ENCODE measurements at regions not wholly inside any gene's neighbourhood (a gene's known extent, or its start where the extent isn't known, plus 50 kb on each side); places are given as distances from the start of the nearest gene placed in this dataset.
"Not testable (repeated sequence)": the region's sequence is repeated elsewhere in the genome, so short reads cannot be mapped to it uniquely, and the experiment has no call there.

DNA sequence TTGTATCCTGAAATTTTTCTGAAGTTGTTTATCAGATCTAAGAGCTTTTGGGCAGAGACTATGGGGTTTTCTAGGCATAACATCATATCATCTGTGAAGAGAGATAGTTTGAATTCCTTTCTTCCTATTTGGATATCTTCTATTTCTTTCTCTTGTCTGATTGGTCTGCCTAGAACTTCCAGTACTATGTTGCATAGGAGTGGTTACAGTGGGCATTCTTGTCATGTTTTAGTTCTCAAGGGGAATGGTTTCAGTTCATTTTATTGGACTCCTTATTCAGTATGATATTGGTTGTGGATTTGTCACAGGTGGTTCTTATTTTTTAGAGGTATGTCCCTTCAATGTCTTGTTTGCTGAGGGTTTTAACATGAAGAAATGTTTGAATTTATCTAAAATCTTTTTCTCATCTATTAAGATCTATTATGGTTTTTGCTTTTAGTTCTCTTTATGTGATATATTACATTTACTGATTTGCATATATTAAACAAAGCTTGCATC is 286.6 kb upstream of the C1QTNF3 start:
- not testable (repeated sequence) for DNase-seq

DNA sequence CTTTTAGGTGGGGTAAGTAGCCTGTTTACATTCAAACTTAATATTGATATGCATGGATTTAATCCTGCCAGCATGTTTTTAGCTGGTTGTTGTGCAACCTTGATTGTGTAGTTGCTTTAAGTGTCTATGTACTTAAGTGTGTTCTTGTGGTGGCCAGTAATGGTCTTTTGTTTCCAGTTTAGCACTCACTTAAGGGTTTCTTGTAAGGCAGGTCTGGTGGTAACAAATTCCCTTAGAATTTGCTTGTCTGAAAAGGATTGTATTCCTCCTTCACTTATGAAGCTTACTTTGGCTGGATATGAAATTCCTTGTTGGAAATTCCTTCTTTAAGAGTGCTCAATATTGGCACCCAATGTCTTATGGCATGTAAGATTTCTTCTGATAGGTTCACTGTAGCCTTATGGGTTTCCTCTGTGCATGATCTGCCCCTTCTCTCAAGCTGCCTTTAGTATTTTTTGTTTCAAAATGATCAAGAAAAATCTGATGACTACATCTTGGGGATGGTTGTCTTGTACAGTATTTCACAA is 289.0 kb upstream of the C1QTNF3 start:
- not testable (repeated sequence) for DNase-seq

- not testable (repeated sequence) for DNase-seq
Measured at GRCh38 chr5:34339408-34340001, 296.5 kb upstream of the C1QTNF3 start.

- not testable (repeated sequence) for DNase-seq
Measured at GRCh38 chr5:34354440-34354839, 301.7 kb upstream of the RAI14 start.

GRCh38 chr5:34371417-34371816 is 284.7 kb upstream of the RAI14 start:
- not testable (repeated sequence) for DNase-seq

DNA sequence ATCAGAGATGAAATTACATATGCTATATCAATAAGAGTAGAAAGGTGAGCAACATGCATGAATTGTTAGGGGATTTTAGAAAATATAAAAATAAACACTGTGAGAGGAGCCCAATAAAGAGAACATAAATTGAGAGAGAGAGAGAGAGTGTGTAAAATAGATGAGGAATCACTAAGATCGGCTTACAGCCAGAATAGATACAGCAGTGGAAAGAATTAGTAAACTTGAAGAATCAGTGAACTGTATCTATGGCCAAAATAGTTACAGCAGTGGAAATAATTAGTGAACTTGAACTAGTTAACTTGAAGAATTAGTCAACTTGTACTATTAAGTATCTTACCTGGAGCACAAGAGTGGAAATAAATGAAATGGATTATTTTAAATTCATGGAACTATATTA is 284.3 kb upstream of the RAI14 start:
- DNase-seq = not testable (repeated sequence)

DNA sequence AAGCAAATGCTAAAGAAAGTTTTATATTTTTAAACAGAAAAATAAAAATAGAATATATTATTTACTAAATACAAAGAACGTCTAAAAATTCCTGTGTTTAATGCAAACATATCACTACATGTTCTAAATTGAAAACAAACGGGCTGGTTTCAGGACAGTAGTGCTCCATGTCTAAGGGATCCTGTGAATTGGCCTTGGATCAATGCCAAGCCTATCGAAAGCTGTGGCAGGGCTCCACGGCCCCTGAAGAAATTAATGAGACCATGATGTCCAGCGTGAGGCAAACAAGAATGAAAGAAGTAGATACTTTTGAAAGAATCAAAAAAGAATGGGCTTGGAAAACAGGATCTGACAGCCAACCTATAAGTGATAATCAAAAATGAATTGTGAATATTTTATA is 283.4 kb upstream of the RAI14 start:
- not testable (repeated sequence) for DNase-seq

GRCh38 chr5:34377651-34378050 is 278.5 kb upstream of the RAI14 start:
- not testable (repeated sequence) for DNase-seq

- DNase-seq = not testable (repeated sequence)
Measured at GRCh38 chr5:34378498-34378897, 277.6 kb upstream of the RAI14 start.

- DNase-seq = not testable (repeated sequence)
Measured at GRCh38 chr5:34388754-34389153, 267.4 kb upstream of the RAI14 start.

GRCh38 chr5:34409373-34409772 is 246.8 kb upstream of the RAI14 start:
- no peak for DNase-seq

GRCh38 chr5:34410411-34411139 is 245.6 kb upstream of the RAI14 start:
- DNase-seq = no peak

DNA sequence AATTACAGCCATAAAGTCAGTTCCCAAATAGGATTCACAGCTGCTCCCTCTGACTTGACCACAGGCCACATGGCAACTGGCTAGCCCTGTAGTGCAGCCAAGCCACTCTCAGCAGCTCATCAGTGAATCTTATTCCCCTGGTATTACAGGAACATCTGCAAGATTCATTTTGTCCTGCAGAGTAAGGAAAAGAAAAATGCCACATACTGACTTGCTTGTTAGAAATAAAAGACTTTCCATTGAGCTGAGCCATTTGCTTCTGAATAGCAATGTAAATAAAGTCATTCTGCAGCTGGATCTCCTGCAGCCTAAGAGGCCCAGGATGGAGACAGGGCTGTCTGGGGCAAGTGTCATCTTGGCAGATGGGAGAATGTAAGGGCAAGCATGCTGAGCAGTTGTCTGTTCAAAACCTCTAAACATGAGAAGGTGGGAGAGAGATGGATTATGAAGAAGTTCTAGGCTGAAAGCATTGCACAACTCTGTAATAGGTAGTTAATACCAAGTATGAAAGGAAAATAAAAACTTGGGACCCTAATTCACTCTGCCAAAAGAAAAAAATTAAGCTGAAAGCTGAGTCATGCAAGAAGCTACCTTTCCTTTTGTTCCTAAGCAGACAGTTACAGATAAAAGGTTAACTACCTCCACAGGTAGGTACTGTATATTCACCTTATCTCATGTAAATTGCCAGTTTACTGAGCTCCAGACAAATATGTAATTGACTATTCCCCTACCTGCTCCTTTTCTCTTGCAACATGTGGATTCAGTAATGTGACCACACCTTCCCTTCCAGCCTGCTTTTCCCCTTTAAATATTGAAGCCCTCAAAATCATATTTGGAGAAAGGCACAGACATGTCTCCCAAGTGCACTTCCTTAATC is 244.4 kb upstream of the RAI14 start:
- DNase-seq = no peak

DNA sequence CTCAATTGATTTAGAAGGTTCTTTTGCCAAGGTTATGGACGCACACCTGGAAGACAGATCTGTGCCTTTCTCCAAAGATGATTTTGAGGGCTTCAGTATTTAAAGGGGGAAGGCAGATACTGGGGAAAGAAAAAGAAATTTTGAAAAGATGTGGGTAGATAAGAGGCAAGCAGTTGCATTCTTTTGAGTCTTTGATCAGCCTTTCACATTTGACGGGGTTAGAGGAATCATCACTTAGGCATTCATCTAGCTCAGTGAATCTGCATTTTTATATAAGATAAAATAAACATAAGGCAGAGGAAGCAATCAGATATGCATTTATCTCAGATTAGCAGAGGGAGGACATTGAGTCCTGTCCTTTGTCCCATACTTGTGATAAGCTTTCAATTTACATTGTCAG is 243.4 kb upstream of the RAI14 start:
- DNase-seq = no peak

- no peak for DNase-seq
Measured at GRCh38 chr5:34415559-34416198, 240.4 kb upstream of the RAI14 start.

- DNase-seq = no peak
Measured at GRCh38 chr5:34416501-34417008, 239.6 kb upstream of the RAI14 start.

- DNase-seq = not testable (repeated sequence)
Measured at GRCh38 chr5:34420191-34420590, 235.9 kb upstream of the RAI14 start.

DNA sequence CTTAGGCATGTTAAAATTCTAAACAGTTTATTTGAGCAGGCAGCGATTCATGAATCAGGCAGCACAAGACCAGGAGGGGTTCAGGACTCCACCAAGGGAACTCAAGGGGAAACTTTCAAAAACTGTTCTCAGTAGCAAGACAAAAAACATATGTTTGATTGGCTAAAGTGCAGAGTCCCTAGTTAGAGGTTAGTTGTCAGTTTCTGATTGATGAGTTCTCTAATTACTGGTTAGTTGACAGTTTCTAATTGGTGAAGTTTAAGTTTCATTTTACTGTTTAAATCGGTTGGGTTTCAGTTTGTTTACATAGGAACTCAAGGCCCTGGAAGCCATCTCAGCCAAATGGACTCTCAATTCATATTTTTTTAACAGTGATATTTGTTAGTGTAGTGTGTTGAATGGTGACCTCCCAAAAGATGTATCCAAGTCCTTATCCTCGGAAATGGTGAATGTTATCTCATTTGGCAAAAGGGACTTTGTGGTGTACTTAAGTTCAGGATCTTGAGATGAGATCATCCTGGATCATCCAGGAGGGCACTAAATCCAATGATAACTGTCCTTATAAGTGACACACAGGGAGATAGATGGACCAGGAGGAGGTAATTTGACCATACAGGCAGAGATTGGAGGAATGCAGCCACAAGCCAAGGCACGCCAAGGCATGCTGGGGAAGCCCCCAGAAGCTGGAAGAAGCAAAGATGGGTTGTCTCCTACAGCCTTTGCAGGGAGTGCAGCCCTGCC is 219.2 kb upstream of the RAI14 start:
- no peak for DNase-seq

GRCh38 chr5:34439601-34440000 is 216.5 kb upstream of the RAI14 start:
- no peak for DNase-seq

GRCh38 chr5:34441767-34442166 is 214.4 kb upstream of the RAI14 start:
- DNase-seq = not testable (repeated sequence)

GRCh38 chr5:34447424-34447823 is 208.7 kb upstream of the RAI14 start:
- no peak for DNase-seq

- DNase-seq = no peak
Measured at GRCh38 chr5:34449639-34450038, 206.5 kb upstream of the RAI14 start.
